T-cell (primary cell): ENCODE measurements at regions not wholly inside any gene's neighbourhood (a gene's known extent, or its start where the extent isn't known, plus 50 kb on each side); places are given as distances from the start of the nearest gene placed in this dataset.

ENCODE experiments used
- ATAC-seq, 4 experiments: fragments of 200-7000 bp in 3 of 4; fragments of 150-1000 bp in 1 of 4; cut with Tn5 transposase; replicated peaks in 1 of 4; 1 replicate in 3 of 4; 2 replicates in 1 of 4; pipeline ENCODE4 v1.10.0; 2021; ENCODE audit warnings: moderate library complexity in 3 of 4, mild to moderate bottlenecking in 2 of 4, moderate number of reproducible peaks in 1 of 4
- CTCF ChIA-PET, 2 donors: fragments of 300-600 bp; sonication (Branson Sonifier 250); formaldehyde crosslinking; loops; one replicate each; lab custom pipeline; 2022; ENCODE audit warnings: antibody characterized with exemption in 2 of 2; lab: Charles Lee
- POLR2A ChIA-PET, 2 donors: fragments of 300-600 bp; sonication (Branson Sonifier 250); formaldehyde crosslinking; loops; one replicate each; lab custom pipeline; 2022; ENCODE audit warnings: antibody characterized with exemption in 2 of 2; lab: Charles Lee
- DNase-seq, 35 experiments: peaks; one replicate each; pipeline versions ENCODE4 v3.0.0 to v3.0.0-alpha.2; 2013 to 2023
- H3K27ac ChIP-seq: one replicate; pipeline ENCODE4 v1.5.1; 2013; ENCODE audit warnings: low read length
- H3K27me3 ChIP-seq, 2 experiments: replicated peaks in 1 of 2; 1 replicate in 1 of 2; 2 replicates in 1 of 2; pipeline versions ENCODE4 v1.6.1 to v1.7.0; 2013; ENCODE audit warnings: low read length in 1 of 2, mixed read lengths in 1 of 2; ENCODE audit not compliant: control insufficient read depth in 2 of 2, insufficient read depth in 2 of 2; ENCODE audit errors: extremely low read depth in 1 of 2
- H3K36me3 ChIP-seq, 2 donors: 1 replicate in 1 of 2; 2 replicates in 1 of 2; pipeline versions ENCODE4 v1.6.1 to v1.7.0; 2013; ENCODE audit warnings: low read length in 1 of 2; ENCODE audit not compliant: control insufficient read depth in 2 of 2, insufficient read depth in 1 of 2; ENCODE audit errors: extremely low read depth in 1 of 2
- H3K4me1 ChIP-seq, 2 experiments: 1 replicate in 1 of 2; 2 replicates in 1 of 2; pipeline versions ENCODE4 v1.6.1 to v1.7.0; 2013; ENCODE audit warnings: low read length in 2 of 2, mixed read lengths in 1 of 2; ENCODE audit not compliant: insufficient read depth in 2 of 2, control insufficient read depth in 1 of 2; ENCODE audit errors: extremely low read depth in 1 of 2
- H3K4me3 ChIP-seq, 2 donors: 1 replicate in 1 of 2; 2 replicates in 1 of 2; pipeline versions ENCODE4 v1.5.1 to v1.7.0; 2013; ENCODE audit warnings: mild to moderate bottlenecking in 2 of 2, low read length in 1 of 2, moderate library complexity in 1 of 2; ENCODE audit not compliant: control insufficient read depth in 1 of 2; ENCODE audit errors: extremely low read depth in 1 of 2
- H3K9me3 ChIP-seq: 2 replicates; pipeline ENCODE4 v1.7.0; 2013
- H3K27ac Mint-ChIP-seq, 2 donors: one replicate each; pipeline ENCODE4 v1.8.0; 2020 to 2021; ENCODE audit warnings: mild to moderate bottlenecking in 2 of 2, mixed read lengths in 2 of 2
- H3K27me3 Mint-ChIP-seq, 2 donors: one replicate each; pipeline ENCODE4 v1.8.0; 2021 to 2022; ENCODE audit warnings: mixed read lengths in 2 of 2
- H3K36me3 Mint-ChIP-seq: one replicate; pipeline ENCODE4 v1.8.0; 2021; ENCODE audit warnings: mixed read lengths
- H3K4me1 Mint-ChIP-seq, 3 donors: one replicate each; pipeline ENCODE4 v1.8.0; 2020 to 2022; ENCODE audit warnings: mixed read lengths in 3 of 3, mild to moderate bottlenecking in 1 of 3
- H3K4me3 Mint-ChIP-seq, 3 donors: one replicate each; pipeline ENCODE4 v1.8.0; 2020 to 2022; ENCODE audit warnings: mild to moderate bottlenecking in 3 of 3, mixed read lengths in 3 of 3, moderate library complexity in 3 of 3
- H3K9me3 Mint-ChIP-seq, 3 donors: one replicate each; pipeline ENCODE4 v1.8.0; 2020 to 2022; ENCODE audit warnings: mixed read lengths in 3 of 3
- WGBS: methylation state at CpG from one replicate; pipeline ENCODE4 v1.1.5; 2013; ENCODE audit warnings: missing lambda C conversion rate; ENCODE audit not compliant: insufficient coverage; 5-methylcytosine and 5-hydroxymethylcytosine counted together

GRCh38 chr5:168023191-168023590 lies 268.3 kb upstream of the WWC1 start:
- WGBS: 93% methylated on average over 12 of the region's 15 CpGs
- CTCF ChIA-PET: no interaction called here
- H3K36me3 Mint-ChIP-seq: no peaks in the 10 kb centered on the region

GRCh38 chr5:168024306-168024705 lies 267.1 kb upstream of the WWC1 start:
- DNase-seq: no peak
- H3K27ac ChIP-seq: no peak overlapping the region
- CTCF ChIA-PET: no interaction called here
- H3K4me1 ChIP-seq: no peaks in the 10 kb centered on the region
- ATAC-seq: no peak
- Mint-ChIP-seq H3K9me3 (peaks cover 0 to 3% (median 1%) of the 10 kb centered on the region in 3 donors), H3K27me3 (peaks cover under 1 to 4% of the 10 kb centered on the region in 2 donors), H3K4me3 (no peak overlapping the region), H3K27ac (no peak overlapping the region), H3K36me3 (no peaks in the 10 kb centered on the region), H3K4me1 (no peaks in the 10 kb centered on the region)
- POLR2A ChIA-PET: no interaction called here
- H3K36me3 ChIP-seq: no peaks in the 10 kb centered on the region
- H3K27me3 ChIP-seq: peaks cover 0 to 7% of the 10 kb centered on the region in 2 experiments
- 75% methylated on average over 2 of the region's 7 CpGs for WGBS
- H3K9me3 ChIP-seq: no peaks in the 10 kb centered on the region
- H3K4me3 ChIP-seq: no peak overlapping the region

More at GRCh38 chr5:168023191-168023590, 268.3 kb upstream of the WWC1 start:
- Mint-ChIP-seq H3K27me3 (peaks cover 2 to 7% of the 10 kb centered on the region in 2 donors), H3K27ac (no peak overlapping the region), H3K4me3 (no peak overlapping the region), H3K9me3 (peaks cover 0 to 9% (median 0%) of the 10 kb centered on the region in 3 donors), H3K4me1 (no peaks in the 10 kb centered on the region)
- peaks cover 0 to 7% of the 10 kb centered on the region in 2 experiments for H3K27me3 ChIP-seq
- POLR2A ChIA-PET: no interaction called here
- no peak for ATAC-seq
- H3K4me3 ChIP-seq: no peak overlapping the region
- DNase-seq: no peak
- H3K4me1 ChIP-seq: no peaks in the 10 kb centered on the region
- H3K36me3 ChIP-seq: no peaks in the 10 kb centered on the region
- no peak overlapping the region for H3K27ac ChIP-seq
- no peaks in the 10 kb centered on the region for H3K9me3 ChIP-seq

GRCh38 chr5:168027007-168027406 lies 264.4 kb upstream of the WWC1 start:
- Histone ChIP-seq H3K4me3 (no peak overlapping the region), H3K27me3 (peaks cover 0 to 7% of the 10 kb centered on the region in 2 experiments), H3K36me3 (no peaks in the 10 kb centered on the region), H3K9me3 (no peaks in the 10 kb centered on the region), H3K4me1 (no peaks in the 10 kb centered on the region), H3K27ac (no peak overlapping the region)
- ChIA-PET POLR2A (no interaction called here), CTCF (no interaction called here)
- no peaks in the 10 kb centered on the region for H3K36me3 Mint-ChIP-seq
- peaks cover 3% of the 10 kb centered on the region in 2 donors for H3K27me3 Mint-ChIP-seq
- 82% methylated on average over 5 of the region's 6 CpGs for WGBS
- H3K27ac Mint-ChIP-seq: no peak overlapping the region
- no peak overlapping the region for H3K4me3 Mint-ChIP-seq
- DNase-seq: no peak
- no peaks in the 10 kb centered on the region for H3K4me1 Mint-ChIP-seq
- H3K9me3 Mint-ChIP-seq: peaks cover 0 to 3% (median 0%) of the 10 kb centered on the region in 3 donors
- ATAC-seq: no peak

- no CpG with 5 or more reads among the region's 2 CpGs for WGBS
- CTCF ChIA-PET: interaction anchor here in 1 of 2 donors (0.6 kb wide), 1 partner anchor 91 kb away, joined by 3 read pairs; no protein-coding TSS in a partner anchor
- Histone ChIP-seq H3K36me3 (no peaks in the 10 kb centered on the region), H3K4me3 (no peak overlapping the region), H3K9me3 (no peaks in the 10 kb centered on the region), H3K4me1 (no peaks in the 10 kb centered on the region), H3K27me3 (no peaks in the 10 kb centered on the region), H3K27ac (no peak overlapping the region)
- DNase-seq (no peak), ATAC-seq (no peak)
- H3K27ac Mint-ChIP-seq: no peak overlapping the region
- POLR2A ChIA-PET: no interaction called here
- H3K9me3 Mint-ChIP-seq: peaks cover 0 to 3% (median 0%) of the 10 kb centered on the region in 3 donors
- H3K36me3 Mint-ChIP-seq: no peaks in the 10 kb centered on the region
- H3K4me3 Mint-ChIP-seq: no peak overlapping the region
- H3K27me3 Mint-ChIP-seq: peaks cover 3% of the 10 kb centered on the region in 2 donors
- H3K4me1 Mint-ChIP-seq: no peaks in the 10 kb centered on the region
These were observed 260.5 kb upstream of the WWC1 start for GRCh38 chr5:168030912-168031311.

GRCh38 chr5:168031614-168032013 lies 259.8 kb upstream of the WWC1 start:
- H3K9me3 Mint-ChIP-seq: peaks cover 0 to 3% (median 0%) of the 10 kb centered on the region in 3 donors
- Histone ChIP-seq H3K4me3 (no peak overlapping the region), H3K27ac (no peak overlapping the region), H3K4me1 (no peaks in the 10 kb centered on the region), H3K9me3 (no peaks in the 10 kb centered on the region), H3K36me3 (no peaks in the 10 kb centered on the region), H3K27me3 (no peaks in the 10 kb centered on the region)
- no peak overlapping the region for H3K27ac Mint-ChIP-seq
- POLR2A ChIA-PET: no interaction called here
- no peak overlapping the region for H3K4me3 Mint-ChIP-seq
- no peaks in the 10 kb centered on the region for H3K36me3 Mint-ChIP-seq
- DNase-seq: no peak
- CTCF ChIA-PET: no interaction called here
- H3K4me1 Mint-ChIP-seq: no peaks in the 10 kb centered on the region
- H3K27me3 Mint-ChIP-seq: peaks cover 3% of the 10 kb centered on the region in 2 donors
- no peak for ATAC-seq
- WGBS: 70% methylated on average over 1 of the region's 1 CpG

- ATAC-seq (no peak), DNase-seq (no peak)
- no peak overlapping the region for H3K27ac ChIP-seq
- H3K36me3 ChIP-seq: no peaks in the 10 kb centered on the region
- ChIA-PET POLR2A (no interaction called here), CTCF (no interaction called here)
- peaks cover 0 to 9% of the 10 kb centered on the region in 2 experiments for H3K27me3 ChIP-seq
- Mint-ChIP-seq H3K4me1 (no peaks in the 10 kb centered on the region), H3K4me3 (no peak overlapping the region), H3K27ac (no peak overlapping the region), H3K27me3 (no peaks in the 10 kb centered on the region), H3K9me3 (no peaks in the 10 kb centered on the region), H3K36me3 (no peaks in the 10 kb centered on the region)
- H3K4me1 ChIP-seq: no peaks in the 10 kb centered on the region
- 81% methylated on average over 9 of the region's 13 CpGs for WGBS
- no peaks in the 10 kb centered on the region for H3K9me3 ChIP-seq
- no peak overlapping the region for H3K4me3 ChIP-seq
These were observed 252.4 kb upstream of the WWC1 start for GRCh38 chr5:168039039-168039438.
